T-helper 17 cell (primary cell): ENCODE measurements at regions not wholly inside any gene's neighbourhood (a gene's known extent, or its start where the extent isn't known, plus 50 kb on each side); places are given as distances from the start of the nearest gene placed in this dataset.

Experiments
- ATAC-seq: fragments of 150-1000 bp; cut with Tn5 transposase; 2 replicates; pipeline ENCODE4 v1.10.0; 2021; ENCODE audit warnings: mild to moderate bottlenecking, moderate library complexity
- DNase-seq, 3 donors: peaks; one replicate each; pipeline versions ENCODE4 v3.0.0 to v3.0.0-alpha.2; 2020 to 2021
- H3K9me3 ChIP-seq: one replicate; pipeline ENCODE4 v1.7.0; 2013; ENCODE audit warnings: low read length, mild to moderate bottlenecking; ENCODE audit not compliant: control insufficient read depth, poor library complexity, severe bottlenecking
- H3K27ac Mint-ChIP-seq: one replicate; pipeline ENCODE4 v1.8.0; 2022; ENCODE audit warnings: mild to moderate bottlenecking, moderate library complexity, mixed read lengths
- H3K27me3 Mint-ChIP-seq: one replicate; pipeline ENCODE4 v1.8.0; 2022; ENCODE audit warnings: mixed read lengths
- H3K36me3 Mint-ChIP-seq: one replicate; pipeline ENCODE4 v1.8.0; 2022; ENCODE audit warnings: low read depth, mixed read lengths
- H3K4me1 Mint-ChIP-seq: one replicate; pipeline ENCODE4 v1.8.0; 2022; ENCODE audit warnings: mild to moderate bottlenecking, mixed read lengths
- H3K4me3 Mint-ChIP-seq: one replicate; pipeline ENCODE4 v1.8.0; 2022; ENCODE audit warnings: mild to moderate bottlenecking, moderate library complexity, mixed read lengths

DNA sequence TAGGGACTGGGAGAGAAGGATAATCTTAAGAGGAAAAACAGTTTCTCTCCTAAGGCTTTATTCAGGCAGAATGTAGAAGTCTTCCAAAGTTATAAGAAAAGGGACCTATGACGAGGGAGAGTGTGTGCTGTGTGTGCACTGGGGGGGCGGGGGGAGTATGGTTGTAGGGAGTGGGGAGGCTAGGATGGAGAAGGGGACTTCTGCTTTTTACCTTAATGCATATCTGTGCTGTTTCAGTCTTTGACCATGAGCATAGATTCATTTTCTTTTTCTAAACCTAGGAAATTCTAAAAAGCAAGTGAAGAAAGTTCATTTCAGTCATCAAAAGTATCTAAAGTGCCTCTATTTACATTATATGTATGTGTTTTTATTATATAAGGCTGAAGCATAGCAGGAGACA is 52.6 kb upstream of the RASA2 start:
- H3K27me3 Mint-ChIP-seq, result no peaks in the 10 kb centered on the region
- peaks cover 30% of the 10 kb centered on the region for H3K4me1 Mint-ChIP-seq
- peak overlapping the region; percentile 51 for H3K27ac Mint-ChIP-seq
- ATAC-seq (no peak), DNase-seq (no peak)
- H3K36me3 Mint-ChIP-seq, result peaks cover 12% of the 10 kb centered on the region
- H3K4me3 Mint-ChIP-seq, result no peak overlapping the region
- H3K9me3 ChIP-seq, result no peaks in the 10 kb centered on the region

GRCh38 chr3:141436180-141436579 is 50.6 kb upstream of the RASA2 start:
- no peak overlapping the region for H3K4me3 Mint-ChIP-seq
- no peaks in the 10 kb centered on the region for H3K9me3 ChIP-seq
- ATAC-seq (no peak), DNase-seq (no peak)
- no peaks in the 10 kb centered on the region for H3K27me3 Mint-ChIP-seq
- H3K4me1 Mint-ChIP-seq, result peaks cover 36% of the 10 kb centered on the region
- H3K36me3 Mint-ChIP-seq, result peaks cover 9% of the 10 kb centered on the region
- peak overlapping the region; percentile 83 for H3K27ac Mint-ChIP-seq
